Ovary (tissue), 7 donors: ENCODE measurements at regions not wholly inside any gene's neighbourhood (a gene's known extent, or its start where the extent isn't known, plus 50 kb on each side); places are given as distances from the start of the nearest gene placed in this dataset.

Experiments used
- DNase-seq, 5 donors: peaks; one replicate each; pipeline ENCODE4 v3.0.0-alpha.2; 2019 to 2020
- H3K27ac ChIP-seq, 2 donors: fragments of 200-600 bp; one replicate each; pipeline versions ENCODE4 v1.5.1 to v1.8.0; 2019 to 2022
- H3K27me3 ChIP-seq: fragments of 200-600 bp; one replicate; pipeline ENCODE4 v1.8.0; 2022
- H3K36me3 ChIP-seq: fragments of 200-600 bp; sonication (generic); one replicate; pipeline ENCODE4 v1.5.1; 2019
- H3K4me1 ChIP-seq: one replicate; pipeline ENCODE4 v1.8.1; 2013; ENCODE audit warnings: mild to moderate bottlenecking, moderate library complexity; ENCODE audit not compliant: insufficient read depth
- H3K4me3 ChIP-seq: fragments of 200-600 bp; sonication (generic); one replicate; pipeline ENCODE4 v1.5.1; 2017
- H3K9me3 ChIP-seq, 2 donors: fragments of 200-600 bp in 1 of 2; sonication (generic) in 1 of 2; one replicate each; pipeline versions ENCODE4 v1.5.1 to v1.8.1; 2013 to 2019; ENCODE audit warnings: mild to moderate bottlenecking in 1 of 2, moderate library complexity in 1 of 2
- CTCF ChIP-seq, 3 donors: fragments of 450-650 bp in 2 of 3; fragments of 200-600 bp in 1 of 3; IDR thresholded peaks; one replicate each; pipeline versions ENCODE4 v1.5.1 to v1.8.0; 2016 to 2022; ENCODE audit warnings: antibody characterized with exemption in 3 of 3, mild to moderate bottlenecking in 1 of 3
- EP300 ChIP-seq: sonication (generic); formaldehyde crosslinking; IDR thresholded peaks from one replicate; pipeline ENCODE4 v1.6.1; 2017; ENCODE audit warnings: antibody characterized with exemption
- POLR2A ChIP-seq: fragments of 450-650 bp; IDR thresholded peaks from one replicate; pipeline ENCODE4 v1.6.1; 2017; ENCODE audit warnings: antibody characterized with exemption, mild to moderate bottlenecking, moderate library complexity
- WGBS, 3 donors: extraction: QIAGEN DNeasy Blood & Tissue Kit in 1 of 3; methylation state at CpG; one replicate each; pipeline versions ENCODE4 v1.1.5 to v1.1.7; 2013 to 2017; 5-methylcytosine and 5-hydroxymethylcytosine counted together
- intact Hi-C, 4 donors: fragments of 100-400 bp; cut with DNase I; formaldehyde crosslinking; loops; one replicate each; pipeline versions ENCODE4 v1.11.0 to v1.15.1; 2022 to 2023
- donor health status: DM: no; HTN: no; CAD: no; lungs with moderate emphysema.
- donor health status: DM: no; HTN: no; CAD: no.
- donor health status: Bipolar disorder and iron deficiency.
- donor health status: DM: no; HTN: no; CAD: no.
- donor health status: DM: yes; HTN: yes; CAD: no.

- 79 to 87% (median 86%) methylated on average over 1 of the region's 1 CpG for WGBS, 3 donors
- H3K36me3 ChIP-seq: no peaks in the 10 kb centered on the region
- no peaks in the 10 kb centered on the region for H3K9me3 ChIP-seq
- no peaks in the 10 kb centered on the region for H3K4me1 ChIP-seq
- H3K27ac ChIP-seq: no peak overlapping the region
- TF ChIP-seq CTCF (IDR thresholded peaks at IDR 0.05) (no peak), POLR2A (no peak), EP300 (no peak)
- no peak overlapping the region for H3K4me3 ChIP-seq
- no peaks in the 10 kb centered on the region for H3K27me3 ChIP-seq
- intact Hi-C loops: no loop called here
- no peak for DNase-seq
Measured at GRCh38 chr18:30404422-30404821, 638.1 kb downstream of the DSC3 start.

- no peak for DNase-seq
- intact Hi-C loops: no loop called here
- Histone ChIP-seq H3K4me1 (no peaks in the 10 kb centered on the region), H3K9me3 (no peaks in the 10 kb centered on the region), H3K36me3 (no peaks in the 10 kb centered on the region), H3K27me3 (no peaks in the 10 kb centered on the region), H3K4me3 (no peak overlapping the region), H3K27ac (no peak overlapping the region)
- TF ChIP-seq POLR2A (no peak), CTCF (IDR thresholded peaks at IDR 0.05) (no peak), EP300 (no peak)
- WGBS, 3 donors: 62 to 86% (median 69%) methylated on average over 3 of the region's 3 CpGs
Measured at GRCh38 chr18:30403278-30403677, 639.3 kb downstream of the DSC3 start.

- intact Hi-C loops: no loop called here
- Histone ChIP-seq H3K4me3 (no peak overlapping the region), H3K9me3 (no peaks in the 10 kb centered on the region), H3K27ac (no peak overlapping the region), H3K36me3 (no peaks in the 10 kb centered on the region), H3K27me3 (no peaks in the 10 kb centered on the region), H3K4me1 (no peaks in the 10 kb centered on the region)
- TF ChIP-seq CTCF (IDR thresholded peaks at IDR 0.05) (no peak), POLR2A (no peak), EP300 (no peak)
- 21 to 41% (median 37%) methylated on average over 2 of the region's 2 CpGs for WGBS, 3 donors
- no peak for DNase-seq
Measured at GRCh38 chr18:30387401-30387800, 655.1 kb downstream of the DSC3 start.

GRCh38 chr18:30386624-30387023 lies 655.9 kb downstream of the DSC3 start:
- Histone ChIP-seq H3K36me3 (no peaks in the 10 kb centered on the region), H3K4me3 (no peak overlapping the region), H3K27ac (no peak overlapping the region), H3K9me3 (no peaks in the 10 kb centered on the region), H3K4me1 (no peaks in the 10 kb centered on the region), H3K27me3 (no peaks in the 10 kb centered on the region)
- DNase-seq: no peak
- 61 to 68% (median 67%) methylated on average over 5 of the region's 5 CpGs for WGBS, 3 donors
- intact Hi-C loops: no loop called here
- TF ChIP-seq POLR2A: no peak
- TF ChIP-seq EP300: no peak
- no peak for TF ChIP-seq CTCF (IDR thresholded peaks at IDR 0.05)

GRCh38 chr18:30385684-30386083 lies 656.9 kb downstream of the DSC3 start:
- H3K9me3 ChIP-seq: no peaks in the 10 kb centered on the region
- H3K4me1 ChIP-seq: no peaks in the 10 kb centered on the region
- intact Hi-C loops: no loop called here
- no peak for TF ChIP-seq POLR2A
- TF ChIP-seq EP300: no peak
- no peak for TF ChIP-seq CTCF (IDR thresholded peaks at IDR 0.05)
- no peak overlapping the region for H3K4me3 ChIP-seq
- H3K27me3 ChIP-seq: no peaks in the 10 kb centered on the region
- H3K27ac ChIP-seq: no peak overlapping the region
- no peak for DNase-seq
- no peaks in the 10 kb centered on the region for H3K36me3 ChIP-seq
- 4 to 22% (median 7%) methylated on average over 1 of the region's 1 CpG for WGBS, 3 donors
